Upper lobe of right lung (tissue), 1 donor: ENCODE measurements at regions not wholly inside any gene's neighbourhood (a gene's known extent, or its start where the extent isn't known, plus 50 kb on each side); places are given as distances from the start of the nearest gene placed in this dataset.

Experiments used
- ATAC-seq: fragments of 200-7000 bp; cut with Tn5 transposase; one replicate; pipeline ENCODE4 v1.9.1; 2020; ENCODE audit warnings: mild to moderate bottlenecking, moderate library complexity
- DNase-seq: peaks from one replicate; pipeline ENCODE4 v3.0.0-alpha.2; 2020
- H3K27ac ChIP-seq: fragments of 200-600 bp; one replicate; pipeline ENCODE4 v1.8.0; 2022
- H3K27me3 ChIP-seq: fragments of 200-600 bp; one replicate; pipeline ENCODE4 v1.8.0; 2022; ENCODE audit warnings: mild to moderate bottlenecking
- H3K36me3 ChIP-seq: fragments of 200-600 bp; one replicate; pipeline ENCODE4 v1.8.0; 2022
- H3K4me1 ChIP-seq: fragments of 200-600 bp; one replicate; pipeline ENCODE4 v1.8.0; 2022
- H3K4me3 ChIP-seq: fragments of 200-600 bp; one replicate; pipeline ENCODE4 v1.8.0; 2022; ENCODE audit warnings: mild to moderate bottlenecking
- H3K9me3 ChIP-seq: fragments of 200-600 bp; one replicate; pipeline ENCODE4 v1.8.0; 2022
- CTCF ChIP-seq: fragments of 200-600 bp; IDR thresholded peaks from one replicate; pipeline ENCODE4 v1.8.0; 2022; ENCODE audit warnings: antibody characterized with exemption
- intact Hi-C: fragments of 100-400 bp; cut with DNase I; formaldehyde crosslinking; loops from one replicate; pipeline ENCODE4 v1.11.0; 2022
- donor health status: DM: no; HTN: yes; CAD: no; lungs with severe emphysema.

- Histone ChIP-seq H3K36me3 (no peaks in the 10 kb centered on the region), H3K4me1 (no peaks in the 10 kb centered on the region), H3K9me3 (no peaks in the 10 kb centered on the region), H3K27ac (no peak overlapping the region), H3K27me3 (no peaks in the 10 kb centered on the region), H3K4me3 (no peak overlapping the region)
- DNase-seq (no peak), ATAC-seq (no peak)
- TF ChIP-seq CTCF: no peak
- intact Hi-C loops: no loop called here
Observed at GRCh38 chr14:55881577-55882241, 236.5 kb upstream of the PELI2 start.

DNA sequence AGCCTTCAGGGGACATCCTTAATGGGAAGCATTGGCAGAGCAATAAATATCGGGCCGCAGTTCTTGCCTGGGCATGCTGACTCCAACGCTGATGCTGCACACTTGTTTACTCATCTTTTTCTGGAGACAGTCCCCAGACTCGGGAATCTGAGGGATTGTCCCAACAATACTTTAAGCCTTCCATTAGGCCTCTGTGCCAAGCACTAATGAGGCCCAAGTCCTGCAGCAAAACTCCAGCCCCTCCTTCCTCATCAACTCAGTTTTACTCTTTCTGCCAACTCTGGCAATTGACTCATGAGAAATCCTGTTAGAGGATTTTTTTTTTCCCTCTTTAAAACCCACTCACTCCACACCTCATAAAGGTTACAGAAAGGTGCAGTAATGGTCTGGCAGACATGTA, 233.4 kb upstream of the PELI2 start:
- intact Hi-C loops: no loop called here
- H3K4me1 ChIP-seq: no peaks in the 10 kb centered on the region
- H3K27me3 ChIP-seq: no peaks in the 10 kb centered on the region
- no peak overlapping the region for H3K27ac ChIP-seq
- H3K4me3 ChIP-seq: no peak overlapping the region
- ATAC-seq (no peak), DNase-seq (no peak)
- TF ChIP-seq CTCF: no peak
- no peaks in the 10 kb centered on the region for H3K9me3 ChIP-seq
- no peaks in the 10 kb centered on the region for H3K36me3 ChIP-seq

GRCh38 chr14:55889124-55889523, 229.1 kb upstream of the PELI2 start:
- Histone ChIP-seq H3K4me1 (no peaks in the 10 kb centered on the region), H3K27me3 (no peaks in the 10 kb centered on the region), H3K36me3 (no peaks in the 10 kb centered on the region), H3K4me3 (no peak overlapping the region), H3K9me3 (no peaks in the 10 kb centered on the region), H3K27ac (no peak overlapping the region)
- ATAC-seq (no peak), DNase-seq (no peak)
- TF ChIP-seq CTCF: no peak
- intact Hi-C loops: no loop called here

DNA sequence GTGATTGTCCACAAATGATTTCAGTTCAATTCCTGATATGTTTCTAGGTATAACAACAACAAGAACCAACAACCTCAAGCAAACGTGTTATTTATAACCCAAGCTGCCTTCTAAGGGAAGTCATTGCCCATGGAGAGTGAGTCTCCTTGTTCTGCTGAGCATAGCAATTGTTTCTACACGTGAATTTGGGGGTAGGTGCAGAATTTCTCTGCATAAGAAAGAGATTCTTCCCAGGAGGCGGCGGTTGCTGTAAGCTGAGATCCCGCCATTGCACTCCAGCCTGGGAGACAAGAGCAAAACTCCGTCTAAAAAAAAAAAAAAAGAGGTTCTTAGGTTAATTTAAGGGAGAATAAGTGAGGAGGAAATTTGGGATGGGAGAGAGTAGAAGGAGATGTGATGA, 226.5 kb upstream of the PELI2 start:
- no peak for TF ChIP-seq CTCF
- intact Hi-C loops: no loop called here
- H3K4me3 ChIP-seq: no peak overlapping the region
- no peak overlapping the region for H3K27ac ChIP-seq
- no peaks in the 10 kb centered on the region for H3K4me1 ChIP-seq
- H3K9me3 ChIP-seq: no peaks in the 10 kb centered on the region
- H3K27me3 ChIP-seq: no peaks in the 10 kb centered on the region
- no peak for DNase-seq
- no peak for ATAC-seq
- H3K36me3 ChIP-seq: no peaks in the 10 kb centered on the region

DNA sequence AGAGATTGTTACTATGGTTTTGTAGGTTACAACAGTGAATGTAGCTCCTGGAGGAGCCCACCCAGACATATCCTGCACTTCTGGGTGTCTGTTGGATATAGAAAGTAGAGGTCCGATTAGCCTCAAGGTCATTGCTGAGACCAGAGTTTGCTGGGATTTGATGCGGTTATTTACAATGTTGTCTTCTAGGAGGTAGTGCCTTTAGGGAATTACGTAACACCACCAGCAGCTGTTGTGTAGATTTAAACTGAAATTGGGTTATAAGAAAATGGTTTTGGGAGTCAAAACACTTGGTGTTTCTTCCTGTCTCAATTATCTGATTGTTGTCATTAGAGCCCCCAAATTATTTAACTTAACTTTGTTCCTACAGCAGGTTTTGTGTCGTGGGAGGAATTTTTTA, 225.3 kb upstream of the PELI2 start:
- no peak for DNase-seq
- intact Hi-C loops: no loop called here
- TF ChIP-seq CTCF: no peak
- H3K4me1 ChIP-seq: no peaks in the 10 kb centered on the region
- no peaks in the 10 kb centered on the region for H3K36me3 ChIP-seq
- no peak for ATAC-seq
- no peak overlapping the region for H3K27ac ChIP-seq
- H3K27me3 ChIP-seq: no peaks in the 10 kb centered on the region
- no peak overlapping the region for H3K4me3 ChIP-seq
- no peaks in the 10 kb centered on the region for H3K9me3 ChIP-seq

DNA sequence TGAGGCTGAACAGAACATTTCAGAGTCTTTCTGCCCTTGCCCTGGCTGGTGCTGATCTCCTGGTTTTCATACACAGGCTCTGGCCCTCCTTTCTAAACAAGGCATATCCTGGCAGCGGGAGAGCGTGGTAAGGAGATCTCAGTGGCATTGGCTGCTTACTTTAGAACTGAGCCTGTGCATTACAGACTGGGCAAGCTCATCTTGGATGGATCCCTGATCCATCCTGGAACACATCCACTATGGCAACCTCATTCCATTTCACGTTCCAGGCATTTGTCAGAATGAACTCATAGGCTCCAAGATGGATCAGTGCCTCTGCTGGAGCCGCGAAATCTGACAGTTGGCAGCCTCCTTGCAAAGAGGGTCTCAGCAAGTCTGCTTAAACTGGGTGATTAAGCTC, 224.5 kb upstream of the PELI2 start:
- H3K27ac ChIP-seq: no peak overlapping the region
- TF ChIP-seq CTCF: no peak
- intact Hi-C loops: no loop called here

More for the DNA sequence above, 224.5 kb upstream of the PELI2 start:
- no peak overlapping the region for H3K4me3 ChIP-seq
- H3K4me1 ChIP-seq: no peaks in the 10 kb centered on the region
- no peaks in the 10 kb centered on the region for H3K27me3 ChIP-seq
- H3K9me3 ChIP-seq: no peaks in the 10 kb centered on the region
- no peak for DNase-seq
- no peaks in the 10 kb centered on the region for H3K36me3 ChIP-seq
- ATAC-seq: no peak
